NB4 (cell line): ENCODE measurements at regions not wholly inside any gene's neighbourhood (a gene's known extent, or its start where the extent isn't known, plus 50 kb on each side); places are given as distances from the start of the nearest gene placed in this dataset.

ENCODE experiments used
- DNase-seq: peaks from one replicate; pipeline ENCODE4 v3.0.0; 2010; ENCODE audit warnings: low read depth
- H3K4me3 ChIP-seq: one replicate; pipeline ENCODE4 v1.5.1; 2011; ENCODE audit warnings: mild to moderate bottlenecking, low read depth, low read length, moderate library complexity
- MYC ChIP-seq: IDR thresholded peaks from 2 replicates; pipeline ENCODE4 v1.6.1; 2011; ENCODE audit warnings: low read depth, low read length
- POLR2A ChIP-seq: IDR thresholded peaks from 2 replicates; pipeline ENCODE4 v1.6.1; 2011; ENCODE audit warnings: mild to moderate bottlenecking; ENCODE audit not compliant: insufficient read length; ENCODE audit errors: extremely low read depth
- TF ChIP-seq, protein P1 (sequence below): IDR thresholded peaks from one replicate; pipeline ENCODE4 v1.5.1; 2012; ENCODE audit warnings: low read depth, low read length
- TF ChIP-seq, protein P2 (sequence below): IDR thresholded peaks from 2 replicates; pipeline ENCODE4 v1.6.1; 2011; ENCODE audit warnings: low read depth, low read length

DNA sequence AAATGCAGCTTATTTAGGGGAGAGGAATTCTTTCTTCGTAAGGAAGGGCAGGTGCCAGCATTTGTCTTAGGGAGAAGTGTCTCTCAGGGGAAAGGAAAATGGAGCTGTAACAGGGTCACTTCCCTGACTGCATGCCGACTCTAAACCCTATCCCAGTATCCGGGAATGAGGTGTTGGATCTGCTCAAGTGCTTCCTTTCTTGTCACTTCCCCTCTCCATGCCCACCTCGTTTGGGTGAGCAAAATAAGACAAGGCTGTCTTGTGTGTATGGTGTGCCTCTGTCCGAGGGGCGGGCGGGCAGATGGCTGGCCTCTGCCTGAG is 230.1 kb upstream of the TPM1 start:
- TF ChIP-seq, protein P1, sequence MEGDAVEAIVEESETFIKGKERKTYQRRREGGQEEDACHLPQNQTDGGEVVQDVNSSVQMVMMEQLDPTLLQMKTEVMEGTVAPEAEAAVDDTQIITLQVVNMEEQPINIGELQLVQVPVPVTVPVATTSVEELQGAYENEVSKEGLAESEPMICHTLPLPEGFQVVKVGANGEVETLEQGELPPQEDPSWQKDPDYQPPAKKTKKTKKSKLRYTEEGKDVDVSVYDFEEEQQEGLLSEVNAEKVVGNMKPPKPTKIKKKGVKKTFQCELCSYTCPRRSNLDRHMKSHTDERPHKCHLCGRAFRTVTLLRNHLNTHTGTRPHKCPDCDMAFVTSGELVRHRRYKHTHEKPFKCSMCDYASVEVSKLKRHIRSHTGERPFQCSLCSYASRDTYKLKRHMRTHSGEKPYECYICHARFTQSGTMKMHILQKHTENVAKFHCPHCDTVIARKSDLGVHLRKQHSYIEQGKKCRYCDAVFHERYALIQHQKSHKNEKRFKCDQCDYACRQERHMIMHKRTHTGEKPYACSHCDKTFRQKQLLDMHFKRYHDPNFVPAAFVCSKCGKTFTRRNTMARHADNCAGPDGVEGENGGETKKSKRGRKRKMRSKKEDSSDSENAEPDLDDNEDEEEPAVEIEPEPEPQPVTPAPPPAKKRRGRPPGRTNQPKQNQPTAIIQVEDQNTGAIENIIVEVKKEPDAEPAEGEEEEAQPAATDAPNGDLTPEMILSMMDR, result no peak
- TF ChIP-seq MYC (no peak), POLR2A (no peak)
- TF ChIP-seq, protein P2, sequence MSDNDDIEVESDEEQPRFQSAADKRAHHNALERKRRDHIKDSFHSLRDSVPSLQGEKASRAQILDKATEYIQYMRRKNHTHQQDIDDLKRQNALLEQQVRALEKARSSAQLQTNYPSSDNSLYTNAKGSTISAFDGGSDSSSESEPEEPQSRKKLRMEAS, result no peak
- no peak for DNase-seq
- no peak overlapping the region for H3K4me3 ChIP-seq

DNA sequence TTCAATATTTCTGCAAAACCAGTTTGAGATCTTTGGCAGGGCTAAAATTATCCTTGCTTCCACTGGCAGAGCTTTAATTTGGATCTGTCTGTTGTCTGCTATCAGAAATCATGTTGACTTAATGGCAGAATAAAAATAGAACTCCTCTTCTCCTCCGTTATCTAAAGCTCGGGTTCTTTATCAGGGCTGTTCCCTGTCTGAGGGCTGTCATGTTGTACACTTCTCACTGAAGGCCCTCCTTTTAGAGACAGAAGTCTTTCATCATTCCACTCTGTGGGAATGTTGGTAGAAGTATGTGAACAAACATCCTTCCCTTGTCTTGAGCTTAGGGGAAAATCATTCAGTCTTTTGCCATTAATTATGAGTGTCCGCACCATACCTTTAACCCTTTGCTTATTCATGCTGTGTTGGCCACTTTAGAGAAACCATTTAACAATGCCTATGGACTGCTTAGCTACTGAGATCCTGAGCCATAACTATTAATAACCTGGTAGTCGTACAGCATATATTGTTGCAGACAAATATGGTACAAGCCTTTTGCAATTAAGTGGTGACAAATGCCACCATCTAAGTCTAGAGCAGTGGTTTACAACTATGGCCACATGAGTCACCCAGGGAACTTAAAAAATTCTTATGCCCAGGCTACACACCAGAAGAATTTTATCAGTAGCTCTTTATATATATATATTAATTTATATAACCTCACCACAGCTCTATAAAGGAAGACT is 226.0 kb upstream of the TPM1 start:
- DNase-seq, result no peak
- TF ChIP-seq MYC (no peak), POLR2A (no peak)
- TF ChIP-seq, protein P2, result no peak
- TF ChIP-seq, protein P1, result no peak
- no peak overlapping the region for H3K4me3 ChIP-seq

DNA sequence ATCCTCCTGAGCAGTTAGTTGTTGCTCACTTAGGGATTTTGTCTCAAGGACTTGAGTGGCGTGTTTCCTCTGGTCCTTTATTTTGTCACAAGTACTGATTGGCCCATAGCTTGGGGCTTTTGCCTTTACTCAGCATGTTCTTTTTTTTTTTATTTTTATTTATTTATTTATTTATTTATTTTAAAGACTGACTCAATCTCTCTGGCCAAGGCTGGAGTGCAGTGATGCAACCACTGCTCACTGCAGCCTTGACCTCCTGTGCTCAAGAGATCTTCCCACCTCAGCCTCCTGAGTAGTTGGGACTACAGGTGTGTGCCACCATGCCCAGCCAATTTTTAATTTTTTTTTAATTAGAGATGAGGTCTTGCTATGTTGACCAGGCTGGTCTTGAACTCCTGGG is 223.9 kb upstream of the TPM1 start:
- TF ChIP-seq MYC (no peak), POLR2A (no peak)
- TF ChIP-seq, protein P1, result no peak
- TF ChIP-seq, protein P2, result no peak
- H3K4me3 ChIP-seq, result no peak overlapping the region
- no peak for DNase-seq

DNA sequence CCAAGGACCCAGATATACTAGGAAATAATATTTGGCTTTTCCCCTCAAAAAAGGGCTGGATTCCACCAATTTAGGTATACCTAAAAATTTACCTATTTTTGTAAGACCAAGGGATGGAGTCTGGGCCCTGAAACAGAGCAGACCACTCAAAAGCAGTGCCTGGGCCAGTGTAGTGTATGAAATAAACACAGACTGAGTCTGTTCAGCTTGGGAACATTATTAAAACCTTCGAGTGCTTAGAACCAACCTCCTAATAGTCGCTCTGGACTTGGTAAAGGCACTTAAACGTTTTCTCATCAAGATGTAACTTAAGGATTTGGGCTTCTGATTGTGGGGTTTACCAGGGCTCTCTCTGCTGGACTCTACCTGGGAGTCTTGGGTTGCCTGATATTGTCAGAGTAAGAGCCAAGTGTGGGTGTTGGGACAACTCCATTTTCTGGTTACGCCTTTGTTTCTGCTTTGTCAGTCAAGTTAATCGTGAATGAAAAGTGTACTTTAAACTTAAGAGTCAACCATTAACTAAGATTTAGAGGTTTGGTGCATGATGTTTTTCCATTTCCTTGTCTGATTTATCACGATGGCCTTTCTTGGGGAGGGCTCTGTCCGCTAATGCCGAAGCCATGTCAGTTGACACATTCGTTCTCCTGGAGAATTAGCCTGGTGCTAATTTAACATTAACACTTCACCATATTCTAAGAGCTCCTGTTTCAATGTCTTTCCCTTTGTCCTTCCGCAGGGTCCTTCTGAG is 221.0 kb upstream of the TPM1 start:
- no peak for TF ChIP-seq POLR2A
- no peak for TF ChIP-seq MYC
- TF ChIP-seq, protein P1, result no peak
- TF ChIP-seq, protein P2, result no peak
- no peak for DNase-seq
- H3K4me3 ChIP-seq, result no peak overlapping the region

DNA sequence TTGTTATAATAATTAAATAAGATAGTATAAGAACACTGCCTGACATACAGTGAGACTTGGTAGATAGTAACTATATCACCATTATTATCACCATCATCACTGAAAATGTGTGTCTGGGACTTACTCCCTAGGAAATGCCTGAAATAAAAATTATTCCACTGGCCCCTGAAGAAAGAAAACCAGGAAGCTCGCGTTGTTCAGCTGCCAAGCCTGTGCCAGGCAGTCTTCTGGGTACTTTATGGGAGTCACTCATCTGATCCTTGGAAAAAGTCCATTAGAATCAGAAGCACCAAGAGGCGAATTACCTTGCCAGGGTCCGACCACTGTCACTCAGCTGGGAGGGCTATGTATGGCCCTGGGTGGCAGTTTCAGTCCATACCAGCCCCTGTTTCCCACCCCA is 220.3 kb upstream of the TPM1 start:
- no peak overlapping the region for H3K4me3 ChIP-seq
- TF ChIP-seq, protein P2, result no peak
- TF ChIP-seq POLR2A (no peak), MYC (no peak)
- TF ChIP-seq, protein P1, result no peak
- DNase-seq, result no peak
